ENCODE measurements at regions not wholly inside any gene's neighbourhood (a gene's known extent, or its start where the extent isn't known, plus 50 kb on each side); places are given as distances from the start of the nearest gene placed in this dataset.

GRCh38 chr3:177928172-177928873, 607.9 kb upstream of the KCNMB2 start:
- DNase-seq (ENCODE audit: low read depth, low spot score), result no peak
- no peak overlapping the region for H3K4me3 ChIP-seq (ENCODE audit: low read length)

GRCh38 chr3:177929310-177929709, 606.9 kb upstream of the KCNMB2 start:
- no peak overlapping the region for H3K4me3 ChIP-seq (ENCODE audit: low read length)
- DNase-seq (ENCODE audit: low read depth, low spot score), result no peak

DNA sequence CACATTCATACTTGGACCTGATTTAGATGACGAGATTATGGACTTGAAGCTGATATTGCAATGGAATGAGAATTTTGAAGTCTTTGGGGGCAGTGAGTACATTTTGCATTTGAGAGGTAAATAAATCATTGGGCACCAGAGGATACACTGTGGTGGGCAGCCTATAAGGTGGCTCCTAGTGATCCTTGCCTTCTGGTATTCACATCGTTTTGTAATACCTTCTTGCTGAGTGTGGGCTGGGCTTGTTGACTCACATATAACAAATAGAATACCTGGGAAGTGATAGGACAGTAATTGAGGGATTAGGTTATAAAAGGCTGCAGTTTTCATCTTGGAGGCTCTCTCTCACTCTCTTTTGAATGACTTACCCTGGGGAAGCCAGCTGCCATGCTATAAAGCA, 605.5 kb upstream of the KCNMB2 start:
- no peak overlapping the region for H3K4me3 ChIP-seq (ENCODE audit: low read length)
- DNase-seq (ENCODE audit: low read depth, low spot score), result no peak

GRCh38 chr3:177931346-177931745, 604.9 kb upstream of the KCNMB2 start:
- no peak for DNase-seq (ENCODE audit: low read depth, low spot score)
- no peak overlapping the region for H3K4me3 ChIP-seq (ENCODE audit: low read length)

DNA sequence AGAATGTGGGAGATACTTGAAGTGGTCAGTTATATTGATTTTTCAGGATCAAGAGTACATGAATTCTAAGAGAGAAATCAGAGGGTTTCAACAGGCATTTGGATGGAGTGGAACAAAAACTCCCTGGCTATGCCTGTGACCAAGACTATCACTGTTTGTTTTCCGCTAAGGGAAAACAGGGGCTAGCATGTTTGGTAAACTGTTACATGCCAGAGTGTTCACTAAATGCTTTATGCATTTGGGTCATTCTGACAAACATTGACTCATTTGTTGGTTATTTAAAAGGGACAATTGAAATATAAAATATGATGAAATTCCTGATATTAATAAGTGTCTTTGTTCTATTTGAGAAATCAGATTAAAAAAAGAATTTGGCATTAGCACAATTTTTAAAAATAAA, 603.9 kb upstream of the KCNMB2 start:
- H3K4me3 ChIP-seq (ENCODE audit: low read length), result no peak overlapping the region
- DNase-seq (ENCODE audit: low read depth, low spot score), result no peak

- H3K4me3 ChIP-seq (ENCODE audit: low read length), result no peak overlapping the region
- DNase-seq (ENCODE audit: low read depth, low spot score), result no peak
Observed at GRCh38 chr3:177932750-177933660, 603.2 kb upstream of the KCNMB2 start.

- H3K4me3 ChIP-seq (ENCODE audit: low read length), result no peak overlapping the region
- DNase-seq (ENCODE audit: low read depth, low spot score), result no peak
Observed at GRCh38 chr3:177934001-177934891, 602.0 kb upstream of the KCNMB2 start.

DNA sequence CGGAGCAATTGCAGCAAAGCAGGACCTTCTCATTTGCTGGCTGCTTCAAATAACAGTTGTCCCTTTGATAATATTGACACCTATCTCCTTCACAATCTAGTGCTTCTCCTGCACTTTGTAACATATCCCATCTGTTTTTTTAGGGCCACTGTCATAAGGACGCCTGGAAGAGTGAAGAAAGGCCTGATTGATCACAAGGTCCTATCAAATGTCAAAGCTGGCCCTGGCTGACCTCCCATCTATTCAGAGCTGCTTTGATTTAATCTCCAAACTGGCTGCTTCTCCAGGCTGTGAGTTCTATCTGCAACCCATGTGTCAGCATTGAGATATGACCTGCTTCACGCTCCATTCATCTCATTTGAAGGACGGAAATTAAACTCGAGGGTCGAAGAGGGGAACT, 601.2 kb upstream of the KCNMB2 start:
- DNase-seq (ENCODE audit: low read depth, low spot score), result no peak
- H3K4me3 ChIP-seq (ENCODE audit: low read length), result no peak overlapping the region

DNA sequence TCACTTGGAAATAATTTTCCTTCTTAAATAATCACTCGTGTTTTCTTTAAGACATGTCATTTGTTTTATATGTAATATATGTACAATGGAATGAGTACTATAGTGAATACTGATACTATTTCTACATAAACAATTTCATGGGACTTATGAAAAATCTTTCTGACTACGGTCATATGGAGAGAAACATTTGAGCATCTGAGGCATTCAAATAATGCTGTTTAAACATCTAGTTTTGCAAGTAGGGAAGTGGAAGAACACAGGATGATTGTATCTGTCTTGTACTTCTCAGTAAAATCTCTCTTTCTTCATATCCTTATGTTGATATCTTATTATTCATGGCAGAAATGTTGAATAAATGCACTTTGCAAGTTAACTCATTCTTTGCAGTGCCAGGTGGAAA, 599.5 kb upstream of the KCNMB2 start:
- DNase-seq (ENCODE audit: low read depth, low spot score), result no peak
- no peak overlapping the region for H3K4me3 ChIP-seq (ENCODE audit: low read length)

GRCh38 chr3:177942911-177943310, 593.3 kb upstream of the KCNMB2 start:
- no peak for DNase-seq (ENCODE audit: low read depth, low spot score)
- no peak overlapping the region for H3K4me3 ChIP-seq (ENCODE audit: low read length)

GRCh38 chr3:177944228-177944661, 592.0 kb upstream of the KCNMB2 start:
- peak; percentile 72 for DNase-seq (ENCODE audit: low read depth, low spot score)

DNA sequence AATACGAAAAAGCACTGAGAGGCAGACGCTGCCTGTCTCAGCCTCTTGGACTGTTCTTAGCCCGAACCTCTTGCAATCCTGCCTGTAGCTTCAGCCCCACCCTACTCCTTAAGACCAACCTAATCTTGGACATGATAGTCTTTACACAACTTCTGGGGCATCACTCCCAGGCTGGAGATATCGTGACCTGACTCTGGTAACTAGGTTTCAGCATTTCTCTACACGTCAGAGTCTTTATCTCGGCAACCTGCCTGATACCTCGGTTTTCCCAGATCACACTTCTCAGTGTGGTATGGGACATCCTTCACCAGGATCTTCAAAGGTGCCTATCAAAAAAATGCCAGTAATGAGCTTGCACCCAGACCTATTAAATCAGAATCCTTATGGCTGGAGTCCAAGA, 590.2 kb upstream of the KCNMB2 start:
- DNase-seq (ENCODE audit: low read depth, low spot score), result no peak
- no peak overlapping the region for H3K4me3 ChIP-seq (ENCODE audit: low read length)

More at GRCh38 chr3:177944228-177944661, 592.0 kb upstream of the KCNMB2 start:
- H3K4me3 ChIP-seq (ENCODE audit: low read length), result no peak overlapping the region

GRCh38 chr3:177946497-177946896, 589.7 kb upstream of the KCNMB2 start:
- DNase-seq (ENCODE audit: low read depth, low spot score), result no peak
- H3K4me3 ChIP-seq (ENCODE audit: low read length), result no peak overlapping the region

- no peak for DNase-seq (ENCODE audit: low read depth, low spot score)
- no peak overlapping the region for H3K4me3 ChIP-seq (ENCODE audit: low read length)
Observed at GRCh38 chr3:177946936-177947335, 589.3 kb upstream of the KCNMB2 start.

- H3K4me3 ChIP-seq (ENCODE audit: low read length), result no peak overlapping the region
- no peak for DNase-seq (ENCODE audit: low read depth, low spot score)
Observed at GRCh38 chr3:177947901-177948300, 588.3 kb upstream of the KCNMB2 start.

- H3K4me3 ChIP-seq (ENCODE audit: low read length), result no peak overlapping the region
- DNase-seq (ENCODE audit: low read depth, low spot score), result peak; percentile 29
Observed at GRCh38 chr3:177948716-177949425, 587.4 kb upstream of the KCNMB2 start.

- no peak overlapping the region for H3K4me3 ChIP-seq (ENCODE audit: low read length)
- DNase-seq (ENCODE audit: low read depth, low spot score), result no peak
Observed at GRCh38 chr3:177959188-177959587, 577.0 kb upstream of the KCNMB2 start.

- no peak for DNase-seq (ENCODE audit: low read depth, low spot score)
- H3K4me3 ChIP-seq (ENCODE audit: low read length), result no peak overlapping the region
Observed at GRCh38 chr3:177960014-177960413, 576.2 kb upstream of the KCNMB2 start.

GRCh38 chr3:177960722-177961121, 575.5 kb upstream of the KCNMB2 start:
- no peak overlapping the region for H3K4me3 ChIP-seq (ENCODE audit: low read length)
- DNase-seq (ENCODE audit: low read depth, low spot score), result no peak

Data from Jurkat, Clone E6-1 (cell line).